ENCODE measurements at regions not wholly inside any gene's neighbourhood (a gene's known extent, or its start where the extent isn't known, plus 50 kb on each side); places are given as distances from the start of the nearest gene placed in this dataset.

- in situ Hi-C loops (cut with HindIII; ENCODE audit: low sequenced_read_pairs): no loop called here
- DNase-seq (ENCODE audit: low spot score): no peak
Measured at GRCh38 chr13:80239571-80240255, 101.2 kb downstream of the SPRY2 start.

GRCh38 chr13:80239116-80239515 lies 101.8 kb downstream of the SPRY2 start:
- in situ Hi-C loops (cut with HindIII; ENCODE audit: low sequenced_read_pairs): no loop called here
- no peak for DNase-seq (ENCODE audit: low spot score)

DNA sequence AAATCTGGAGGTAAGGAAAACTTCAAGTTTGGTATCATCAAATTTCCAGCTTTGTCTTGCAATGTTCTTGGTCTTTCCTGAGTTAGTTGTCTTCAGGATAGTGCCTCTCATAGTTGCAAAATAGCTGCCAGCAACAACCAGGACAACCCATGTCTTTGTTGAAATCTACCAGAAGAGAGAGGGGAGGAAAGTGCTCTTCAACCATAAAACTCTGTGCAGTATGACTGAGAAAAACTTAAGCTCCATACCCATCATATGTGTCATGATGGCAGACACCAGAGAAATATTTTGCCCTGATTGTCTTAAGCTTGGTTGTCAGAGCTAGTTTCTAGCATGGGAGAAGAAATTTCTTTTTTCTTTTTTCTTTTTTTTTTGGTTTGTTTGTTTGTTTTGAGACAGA lies 103.3 kb downstream of the SPRY2 start:
- no peak for DNase-seq (ENCODE audit: low spot score)

DNA sequence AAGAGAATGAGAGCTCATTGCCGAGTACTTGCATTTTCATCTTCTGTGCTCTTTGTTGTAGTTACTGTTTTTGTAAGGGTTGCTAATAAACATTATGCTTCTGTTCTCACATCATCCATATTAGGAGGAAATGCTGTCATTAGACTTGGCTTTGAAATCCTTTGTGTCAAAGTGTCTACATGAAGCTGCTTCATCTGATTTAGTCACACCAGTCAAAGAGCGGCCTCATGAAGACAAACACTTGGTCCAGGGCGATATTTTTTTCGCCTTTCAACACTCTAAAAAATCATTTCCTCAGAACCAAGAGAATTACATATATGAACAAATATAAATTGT lies 105.0 kb downstream of the SPRY2 start:
- in situ Hi-C loops (cut with HindIII; ENCODE audit: low sequenced_read_pairs): no loop called here
- no peak for DNase-seq (ENCODE audit: low spot score)

More for the DNA sequence above, 103.3 kb downstream of the SPRY2 start:
- in situ Hi-C loops (cut with HindIII; ENCODE audit: low sequenced_read_pairs): no loop called here

DNA sequence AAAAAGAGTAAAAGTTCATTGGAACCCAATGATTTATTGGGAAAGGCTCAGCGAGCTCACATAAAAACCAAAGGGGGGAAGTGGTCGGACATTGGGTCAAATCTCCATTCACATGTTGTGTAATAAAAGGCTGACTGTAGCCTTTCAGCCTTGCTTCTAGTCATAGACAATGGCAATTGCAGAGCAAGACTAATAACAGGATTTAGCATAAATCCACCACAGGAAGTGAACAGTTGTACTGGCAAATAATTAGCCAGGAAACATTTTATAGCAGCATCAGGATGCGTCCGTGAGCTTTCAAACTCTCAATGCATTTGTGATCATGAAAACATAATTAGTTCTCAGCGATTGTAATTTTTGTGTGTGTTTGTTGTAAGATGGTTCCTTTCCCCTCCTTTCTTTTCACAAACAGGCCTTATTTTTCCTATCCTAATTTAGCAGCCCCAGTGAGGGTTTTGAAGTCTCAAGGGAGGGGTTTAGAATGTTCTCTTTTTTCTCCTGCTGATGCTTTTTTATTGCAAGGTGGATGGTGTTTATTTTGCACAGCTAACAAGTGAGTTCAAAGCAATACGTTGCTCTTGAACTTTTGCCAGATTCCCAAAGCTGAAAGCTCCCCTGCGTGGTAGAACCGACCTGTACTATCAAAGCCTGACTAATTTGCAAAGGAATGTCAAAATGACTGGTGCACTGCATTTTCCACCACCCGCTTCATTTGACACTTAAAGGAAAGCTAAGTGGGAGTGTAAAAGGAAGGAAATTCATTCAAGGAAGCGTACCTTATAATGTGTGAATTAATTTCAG lies 105.6 kb downstream of the SPRY2 start:
- peak; percentile 80 for DNase-seq (ENCODE audit: low spot score)
- in situ Hi-C loops (cut with HindIII; ENCODE audit: low sequenced_read_pairs): no loop called here

DNA sequence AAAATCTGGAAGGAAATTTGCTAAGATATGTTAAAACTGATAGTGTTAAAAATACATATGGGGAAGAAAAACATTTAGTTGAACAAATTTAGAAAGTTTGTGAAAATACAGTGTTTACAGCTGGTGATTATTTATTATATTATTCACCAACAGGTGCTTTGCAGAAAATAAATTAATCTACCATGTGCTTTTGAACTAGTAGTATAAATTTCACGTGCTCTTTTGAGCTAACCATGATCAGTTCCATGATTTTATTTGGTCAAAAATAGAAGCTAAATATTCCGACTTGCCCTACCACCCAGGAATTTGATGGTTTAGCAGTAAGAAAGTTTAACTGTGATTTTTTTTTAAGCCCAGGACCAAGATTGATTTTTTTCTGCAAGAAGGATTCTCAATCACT lies 113.3 kb downstream of the SPRY2 start:
- in situ Hi-C loops (cut with HindIII; ENCODE audit: low sequenced_read_pairs): no loop called here
- no peak for DNase-seq (ENCODE audit: low spot score)

DNA sequence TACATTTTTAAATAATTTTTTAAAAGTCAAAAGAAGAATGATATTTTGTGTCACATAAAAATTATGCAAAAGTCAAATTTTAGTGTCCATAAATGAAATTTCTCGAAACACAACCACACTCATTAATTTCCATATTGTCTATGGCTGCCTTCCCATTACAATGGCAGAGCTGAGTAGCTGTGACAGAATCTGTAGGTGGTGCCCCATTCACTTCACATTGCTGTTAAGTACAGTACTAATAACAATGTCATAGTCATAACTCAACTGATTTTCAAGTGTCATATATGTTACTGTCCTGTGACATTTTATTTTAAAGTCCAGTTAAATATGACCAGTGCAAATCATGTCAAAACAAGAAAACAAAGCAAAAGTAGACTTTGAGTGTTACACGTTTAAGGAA lies 114.3 kb downstream of the SPRY2 start:
- no peak for DNase-seq (ENCODE audit: low spot score)
- in situ Hi-C loops (cut with HindIII; ENCODE audit: low sequenced_read_pairs): no loop called here

DNA sequence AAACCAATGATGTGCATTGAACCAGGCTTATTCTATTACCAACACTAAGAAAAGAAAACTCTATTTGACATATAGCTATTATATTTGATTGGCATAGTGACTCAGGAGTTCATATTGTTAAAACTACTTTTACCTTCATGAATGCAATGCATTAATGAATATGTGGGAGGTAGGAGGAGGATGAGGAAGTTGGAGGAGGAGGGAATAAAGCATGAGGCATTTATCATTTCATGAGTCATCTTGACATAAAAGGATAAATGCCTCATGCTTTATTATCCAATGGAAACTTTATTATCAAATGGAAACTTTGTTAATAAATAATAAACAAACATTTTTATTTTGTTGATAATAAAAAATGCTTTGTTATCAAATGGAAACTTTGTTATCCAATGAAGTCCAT lies 116.5 kb downstream of the SPRY2 start:
- no peak for DNase-seq (ENCODE audit: low spot score)
- in situ Hi-C loops (cut with HindIII; ENCODE audit: low sequenced_read_pairs): no loop called here

DNA sequence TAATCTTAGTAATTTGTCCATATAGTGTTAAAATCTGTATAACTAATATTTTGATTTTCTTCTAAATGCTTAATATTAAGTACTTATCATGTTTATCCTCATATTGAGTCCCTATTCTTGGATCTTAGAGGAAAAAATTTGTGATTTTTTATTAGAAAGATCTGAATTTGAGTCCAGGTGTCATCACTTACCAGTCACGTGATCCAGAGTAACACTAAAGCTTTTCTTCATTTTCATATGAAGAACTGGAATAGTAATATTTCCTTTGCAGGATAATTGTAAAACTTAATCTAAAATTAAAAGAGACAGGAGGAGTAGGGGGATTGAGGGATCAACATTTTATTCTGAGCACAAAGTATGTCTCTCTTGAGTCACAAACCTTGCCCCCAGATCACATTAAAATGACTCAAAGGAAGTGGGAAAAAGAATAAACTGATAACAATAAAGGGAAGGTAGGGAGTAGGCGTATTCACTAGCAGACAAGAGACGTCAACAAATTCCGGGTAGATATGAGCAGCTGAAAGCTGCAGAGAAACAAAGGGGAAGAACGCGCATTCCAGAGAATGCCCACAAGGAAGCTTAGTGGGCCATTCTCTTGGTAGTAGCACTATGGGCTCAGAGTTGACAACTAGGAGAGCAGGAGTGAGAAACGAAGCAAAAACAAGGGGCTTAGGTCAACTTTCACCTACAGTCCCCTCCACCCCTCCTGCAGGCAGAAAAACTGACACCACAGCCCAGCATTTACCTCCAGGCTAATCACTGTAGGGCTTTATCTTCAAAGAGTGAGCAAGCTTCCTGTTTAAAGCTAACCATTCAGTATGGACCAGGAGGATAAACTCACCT lies 123.1 kb downstream of the SPRY2 start:
- in situ Hi-C loops (cut with HindIII; ENCODE audit: low sequenced_read_pairs): no loop called here
- DNase-seq (ENCODE audit: low spot score): no peak

DNA sequence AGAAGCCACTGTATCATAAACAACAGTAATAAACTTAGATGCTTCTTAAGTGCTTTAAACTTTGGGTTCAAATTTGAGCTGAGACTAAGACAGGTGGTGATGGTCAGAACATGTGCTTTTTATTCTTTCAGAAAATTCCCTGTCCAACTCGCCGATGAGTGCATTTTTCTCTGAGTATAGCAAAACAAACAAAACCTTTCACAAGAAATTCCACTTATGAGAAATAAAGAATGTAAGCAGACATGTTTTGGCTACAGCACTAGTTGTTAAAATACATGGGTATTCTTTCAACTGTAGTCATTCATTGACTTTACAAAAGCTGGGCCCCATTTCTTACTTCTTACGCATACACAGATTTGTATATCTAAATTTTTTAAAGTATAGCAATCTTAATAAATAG lies 125.6 kb downstream of the SPRY2 start:
- no peak for DNase-seq (ENCODE audit: low spot score)
- in situ Hi-C loops (cut with HindIII; ENCODE audit: low sequenced_read_pairs): no loop called here

- DNase-seq (ENCODE audit: low spot score): no peak
- in situ Hi-C loops (cut with HindIII; ENCODE audit: low sequenced_read_pairs): no loop called here
Measured at GRCh38 chr13:80214521-80214991, 126.4 kb downstream of the SPRY2 start.

GRCh38 chr13:80214050-80214449 lies 126.9 kb downstream of the SPRY2 start:
- DNase-seq (ENCODE audit: low spot score): no peak
- in situ Hi-C loops (cut with HindIII; ENCODE audit: low sequenced_read_pairs): no loop called here

DNA sequence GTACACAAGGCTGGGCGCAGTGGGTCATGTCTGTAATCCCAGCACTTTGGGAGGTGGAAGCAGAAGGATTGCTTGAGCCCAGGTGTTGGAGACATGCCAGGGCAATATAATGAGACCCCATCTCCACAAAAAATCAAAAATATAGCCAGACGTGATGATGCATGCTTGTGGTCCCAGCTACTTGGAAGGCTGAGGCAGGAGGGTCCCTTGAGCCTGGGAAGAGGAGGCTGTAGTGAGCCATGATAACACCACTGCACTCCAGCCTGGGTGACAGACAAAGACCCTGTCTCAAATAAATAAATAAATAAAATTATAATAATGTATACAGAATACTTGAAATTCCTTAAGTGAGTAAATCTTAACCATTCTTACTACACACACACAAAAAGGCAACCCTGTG lies 127.7 kb downstream of the SPRY2 start:
- DNase-seq (ENCODE audit: low spot score): no peak

DNA sequence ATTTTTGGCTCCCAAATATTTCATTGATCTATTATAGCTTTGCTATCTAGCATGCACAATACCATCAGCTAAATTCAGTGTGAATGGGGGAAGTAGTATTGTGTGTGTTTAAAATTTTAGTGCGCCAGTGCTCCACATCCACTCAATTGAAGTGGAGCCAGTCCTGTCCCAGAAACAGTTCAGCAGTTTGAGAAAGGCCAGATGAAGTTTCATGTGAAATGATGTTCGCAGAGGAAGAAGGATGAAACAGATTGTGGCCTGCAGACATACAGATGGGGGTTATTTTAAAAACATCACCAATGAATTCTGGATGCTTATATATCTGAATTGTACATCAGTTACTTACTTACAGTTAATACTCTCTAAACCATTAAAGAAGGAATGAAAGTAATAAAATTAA lies 129.4 kb downstream of the SPRY2 start:
- DNase-seq (ENCODE audit: low spot score): no peak
- in situ Hi-C loops (cut with HindIII; ENCODE audit: low sequenced_read_pairs): no loop called here

More for the DNA sequence above, 127.7 kb downstream of the SPRY2 start:
- in situ Hi-C loops (cut with HindIII; ENCODE audit: low sequenced_read_pairs): no loop called here

- in situ Hi-C loops (cut with HindIII; ENCODE audit: low sequenced_read_pairs): no loop called here
- DNase-seq (ENCODE audit: low spot score): no peak
Measured at GRCh38 chr13:80204642-80205041, 136.3 kb downstream of the SPRY2 start.

GRCh38 chr13:80203496-80203895 lies 137.4 kb downstream of the SPRY2 start:
- in situ Hi-C loops (cut with HindIII; ENCODE audit: low sequenced_read_pairs): no loop called here
- DNase-seq (ENCODE audit: low spot score): no peak

DNA sequence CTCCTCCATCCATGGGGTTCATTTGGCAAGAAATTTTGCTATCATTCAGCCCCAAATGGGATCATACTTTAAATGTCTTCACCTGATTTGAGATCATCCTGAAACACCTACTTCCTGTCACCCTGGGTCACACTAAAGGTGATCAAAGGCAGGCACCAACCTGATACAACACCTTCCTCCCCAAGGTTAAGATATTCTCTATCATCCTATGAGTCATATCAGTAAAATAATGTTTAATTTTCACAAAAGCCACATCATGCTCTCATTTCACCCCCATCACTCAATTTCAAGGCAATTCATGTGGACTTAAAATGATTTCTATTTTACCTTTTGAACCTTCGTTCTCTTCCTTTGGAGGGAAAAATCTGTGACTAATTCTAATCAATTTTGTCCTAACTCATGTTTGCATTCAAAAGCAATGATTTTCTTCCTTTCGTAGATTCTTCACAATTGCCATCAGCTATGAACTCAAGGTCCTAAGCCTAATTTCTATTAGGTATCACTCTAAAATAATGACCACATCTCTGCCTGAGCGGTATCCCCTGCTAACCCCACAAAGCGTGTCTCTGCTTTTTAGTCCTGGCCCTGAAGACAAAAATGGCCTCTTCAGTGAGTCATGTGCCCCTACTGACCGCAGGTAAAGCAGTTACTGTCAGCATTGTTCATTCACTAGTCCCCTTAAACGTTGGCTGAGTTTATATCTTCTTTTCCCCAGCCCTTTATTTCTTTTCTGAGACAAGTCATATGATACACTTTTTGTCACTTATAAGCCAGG lies 139.0 kb downstream of the SPRY2 start:
- in situ Hi-C loops (cut with HindIII; ENCODE audit: low sequenced_read_pairs): no loop called here
- no peak for DNase-seq (ENCODE audit: low spot score)

DNA sequence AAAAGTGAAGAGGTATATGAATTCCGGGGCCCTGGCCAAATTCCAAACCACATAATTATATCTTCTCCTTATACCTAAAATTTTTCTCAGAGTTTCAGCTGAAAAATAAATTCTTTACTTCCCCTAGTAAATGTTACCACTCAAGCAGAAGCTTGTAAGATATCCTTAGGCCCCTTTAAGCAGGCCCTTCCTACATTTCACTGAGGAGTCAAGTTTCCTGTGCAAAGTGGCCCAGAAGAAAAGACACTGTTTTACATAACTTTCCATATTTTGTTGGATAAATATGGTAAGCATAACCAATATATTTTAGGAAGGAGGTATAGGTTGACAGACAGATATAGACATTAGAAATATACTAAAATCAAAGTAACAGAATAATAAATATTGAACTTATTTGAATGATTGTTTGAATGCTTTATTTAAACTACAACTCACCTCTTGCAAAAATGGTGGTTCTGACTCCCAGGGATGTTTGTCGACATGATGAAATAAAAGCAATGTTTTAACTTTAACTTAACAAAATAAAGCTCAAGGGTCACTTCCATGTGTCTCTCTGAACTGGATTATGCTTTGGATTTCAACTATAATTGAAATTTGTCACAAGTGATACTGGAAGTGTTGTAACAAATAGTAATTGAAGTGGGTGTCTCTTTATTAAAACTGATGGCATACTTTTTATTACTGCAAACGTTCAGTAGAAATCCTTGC lies 141.2 kb downstream of the SPRY2 start:
- in situ Hi-C loops (cut with HindIII; ENCODE audit: low sequenced_read_pairs): no loop called here
- no peak for DNase-seq (ENCODE audit: low spot score)

GRCh38 chr13:80199067-80199466 lies 141.9 kb downstream of the SPRY2 start:
- DNase-seq (ENCODE audit: low spot score): no peak
- in situ Hi-C loops (cut with HindIII; ENCODE audit: low sequenced_read_pairs): no loop called here
